ENCODE measurements at regions not wholly inside any gene's neighbourhood (a gene's known extent, or its start where the extent isn't known, plus 50 kb on each side); places are given as distances from the start of the nearest gene placed in this dataset.

GRCh38 chr14:85358136-85358785 lies 171.7 kb upstream of the FLRT2 start:
- no peak for TF ChIP-seq EZH2 (IDR thresholded peaks at IDR 0.05; ENCODE audit: borderline replicate concordance, low read length)
- TF ChIP-seq, protein P1, sequence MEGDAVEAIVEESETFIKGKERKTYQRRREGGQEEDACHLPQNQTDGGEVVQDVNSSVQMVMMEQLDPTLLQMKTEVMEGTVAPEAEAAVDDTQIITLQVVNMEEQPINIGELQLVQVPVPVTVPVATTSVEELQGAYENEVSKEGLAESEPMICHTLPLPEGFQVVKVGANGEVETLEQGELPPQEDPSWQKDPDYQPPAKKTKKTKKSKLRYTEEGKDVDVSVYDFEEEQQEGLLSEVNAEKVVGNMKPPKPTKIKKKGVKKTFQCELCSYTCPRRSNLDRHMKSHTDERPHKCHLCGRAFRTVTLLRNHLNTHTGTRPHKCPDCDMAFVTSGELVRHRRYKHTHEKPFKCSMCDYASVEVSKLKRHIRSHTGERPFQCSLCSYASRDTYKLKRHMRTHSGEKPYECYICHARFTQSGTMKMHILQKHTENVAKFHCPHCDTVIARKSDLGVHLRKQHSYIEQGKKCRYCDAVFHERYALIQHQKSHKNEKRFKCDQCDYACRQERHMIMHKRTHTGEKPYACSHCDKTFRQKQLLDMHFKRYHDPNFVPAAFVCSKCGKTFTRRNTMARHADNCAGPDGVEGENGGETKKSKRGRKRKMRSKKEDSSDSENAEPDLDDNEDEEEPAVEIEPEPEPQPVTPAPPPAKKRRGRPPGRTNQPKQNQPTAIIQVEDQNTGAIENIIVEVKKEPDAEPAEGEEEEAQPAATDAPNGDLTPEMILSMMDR (IDR thresholded peaks at IDR 0.05; ENCODE audit: low read length) = no peak
